ENCODE measurements at regions not wholly inside any gene's neighbourhood (a gene's known extent, or its start where the extent isn't known, plus 50 kb on each side); places are given as distances from the start of the nearest gene placed in this dataset.

DNA sequence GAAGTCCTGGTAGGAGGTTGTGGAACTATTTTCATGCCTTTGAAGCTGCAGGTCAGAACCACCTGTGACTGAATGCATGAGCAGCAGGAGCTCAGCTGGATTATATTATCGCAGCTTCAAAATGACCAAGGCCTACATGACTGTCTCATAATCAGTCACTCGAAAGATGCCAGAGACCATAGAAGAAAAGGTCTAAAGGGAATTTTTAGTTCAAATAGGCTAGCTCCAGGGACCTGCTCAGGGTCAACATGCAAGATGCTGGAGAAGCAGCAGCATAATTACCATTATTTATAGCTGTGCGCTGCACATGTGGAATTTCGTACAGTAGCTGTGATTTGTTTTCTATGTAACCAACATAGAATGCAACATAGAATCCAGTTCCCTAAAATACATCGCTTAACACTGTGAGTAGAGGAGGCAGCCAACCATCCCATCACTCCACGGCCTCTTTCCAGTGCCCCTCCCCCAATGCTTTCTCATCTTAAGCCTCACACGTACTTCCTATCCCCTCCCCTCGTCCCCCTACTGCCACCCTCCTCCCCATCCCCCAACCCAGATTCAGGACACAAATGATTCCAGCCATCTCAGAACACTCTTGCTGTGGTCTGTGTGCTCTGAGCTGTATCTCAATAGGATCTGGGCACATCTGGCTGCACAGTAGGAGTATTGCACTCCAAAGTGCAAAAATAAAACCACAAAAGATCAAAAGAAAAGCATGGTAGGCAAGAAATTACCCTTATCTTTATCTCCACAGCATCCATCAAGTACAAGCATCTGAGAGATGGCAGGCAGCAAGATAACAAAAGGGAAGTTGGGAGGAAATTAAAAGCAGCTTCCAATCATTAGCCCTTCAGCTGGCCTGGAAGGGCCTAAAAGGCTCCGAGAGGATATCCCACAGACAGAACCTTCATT is 352.8 kb upstream of the SEMA6D start:
- DNase-seq (ENCODE audit: low read depth) = no peak

DNA sequence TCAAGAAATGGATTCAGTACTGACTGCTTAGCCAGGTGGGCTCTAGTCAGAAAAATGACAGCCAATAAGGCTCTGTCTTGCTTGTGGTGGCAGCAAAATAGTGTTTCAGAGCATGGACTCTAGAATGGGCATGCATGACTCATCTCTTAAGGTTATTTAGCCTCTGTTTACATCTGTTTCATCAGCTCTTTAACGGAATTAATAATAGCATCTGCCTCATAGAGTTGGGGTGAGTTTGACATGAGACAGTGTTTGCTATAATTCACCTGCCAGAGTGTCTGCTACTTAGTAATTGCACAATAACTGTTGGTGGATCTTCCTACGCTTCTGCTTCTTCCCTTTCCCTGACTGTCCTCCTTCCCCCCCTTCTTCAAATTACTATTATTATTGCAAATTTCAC is 350.4 kb upstream of the SEMA6D start:
- DNase-seq (ENCODE audit: low read depth) = no peak

DNA sequence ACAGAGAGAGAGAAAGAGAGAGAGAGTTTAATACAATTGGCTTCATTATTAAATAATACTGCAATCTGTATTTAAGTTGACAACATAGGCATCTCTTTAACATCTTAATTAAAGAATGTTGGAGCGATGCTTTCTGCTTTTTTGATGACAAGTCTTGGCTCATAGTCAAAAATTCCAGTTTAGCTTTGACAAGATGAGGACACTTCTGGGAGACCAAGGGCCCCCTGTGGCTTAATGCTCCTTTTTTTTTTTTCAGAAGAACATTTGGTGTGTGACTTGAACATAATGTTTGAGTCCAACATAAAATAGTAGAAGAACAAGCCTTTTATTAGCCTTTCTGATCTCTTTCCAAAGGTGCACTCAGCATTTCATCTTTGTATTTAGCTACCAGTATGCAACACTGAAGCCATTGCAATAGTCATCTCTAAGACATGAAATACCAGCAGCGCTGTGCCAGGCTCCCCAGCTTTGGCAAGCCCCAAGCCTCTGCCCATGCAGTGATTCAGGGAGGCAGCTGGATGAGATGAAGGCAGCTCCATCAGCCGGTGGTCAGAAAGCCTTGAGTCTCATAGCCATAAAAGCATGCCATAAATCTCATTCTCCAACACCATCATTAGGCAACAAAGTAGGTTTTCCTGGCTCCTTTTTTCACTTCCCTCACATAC is 349.4 kb upstream of the SEMA6D start:
- no peak for DNase-seq (ENCODE audit: low read depth)

DNA sequence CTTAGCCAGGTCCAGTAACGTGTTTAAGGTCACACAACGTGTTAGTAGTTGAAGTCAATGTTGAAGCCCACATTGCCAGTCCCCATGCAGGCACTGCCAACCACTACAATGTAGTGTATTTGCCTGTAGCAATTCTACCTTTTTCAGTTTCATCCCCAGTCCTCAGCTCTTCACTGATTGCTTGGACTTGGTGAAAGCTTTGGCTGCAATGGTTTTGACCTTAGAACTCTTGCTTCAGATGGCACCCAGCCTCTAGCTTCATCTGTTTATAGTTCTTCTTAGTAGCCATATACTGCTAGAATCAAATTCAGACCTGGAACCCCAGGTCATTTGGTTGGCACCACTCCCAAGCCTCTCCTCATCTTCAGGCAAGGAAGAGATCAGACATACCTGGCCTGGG is 345.4 kb upstream of the SEMA6D start:
- no peak for DNase-seq (ENCODE audit: low read depth)

DNA sequence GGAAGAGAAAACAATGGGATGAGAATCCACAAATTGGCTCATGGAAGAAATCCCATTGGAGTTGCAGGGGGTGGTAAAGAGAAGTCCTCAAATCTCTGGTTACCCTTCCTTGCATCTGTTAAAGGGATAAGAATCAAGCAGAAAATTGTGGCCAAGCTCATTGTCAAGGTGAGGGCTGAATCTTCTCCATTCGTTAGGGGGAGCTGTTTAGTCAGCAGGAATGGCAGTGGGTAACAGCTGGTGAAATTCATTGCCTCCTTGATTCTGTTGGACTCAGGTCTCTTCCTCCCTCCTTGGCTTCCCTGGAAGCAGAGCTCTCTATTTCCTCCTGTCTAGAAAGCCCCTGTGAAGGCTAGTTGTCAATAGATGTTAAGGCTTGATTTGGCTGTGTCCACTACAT is 343.1 kb upstream of the SEMA6D start:
- DNase-seq (ENCODE audit: low read depth) = no peak

DNA sequence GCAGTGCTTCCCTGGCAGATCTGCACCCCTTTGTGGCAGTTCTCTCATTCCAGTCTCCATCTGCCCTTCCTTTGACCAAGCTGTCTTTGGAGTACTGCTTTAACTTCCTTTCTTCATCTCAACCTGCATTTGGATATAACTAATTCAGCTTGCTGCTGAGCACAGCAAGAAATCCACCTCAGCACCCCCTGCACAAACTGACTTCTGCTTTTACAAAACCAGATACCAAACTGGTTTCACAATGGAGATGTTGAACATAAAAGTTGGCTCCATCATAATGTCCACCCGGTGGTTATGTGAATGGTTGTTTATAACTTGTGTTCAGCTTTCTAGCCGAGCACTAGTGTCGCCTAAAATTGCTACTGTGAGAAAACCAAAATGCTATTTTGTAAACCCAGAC is 341.1 kb upstream of the SEMA6D start:
- DNase-seq (ENCODE audit: low read depth) = no peak

DNA sequence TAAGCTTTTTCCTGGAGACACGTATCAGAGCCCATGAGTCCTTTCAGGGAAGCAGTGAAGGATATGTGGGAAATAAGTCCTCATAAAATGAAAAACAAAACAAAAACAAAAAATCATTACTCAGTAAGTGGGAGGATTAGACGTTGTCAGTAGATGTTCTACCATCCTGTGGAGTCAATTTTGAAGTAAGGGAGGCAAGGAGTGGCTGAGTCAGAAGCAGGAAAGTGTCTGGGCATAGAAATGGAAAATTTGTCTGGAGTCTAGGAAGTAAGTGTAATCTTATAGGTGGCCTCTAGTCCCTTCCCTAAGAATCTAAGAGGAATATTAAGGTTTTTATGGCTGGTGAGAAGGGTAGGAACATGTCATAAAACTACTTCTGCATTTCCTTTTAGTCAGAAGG is 339.8 kb upstream of the SEMA6D start:
- DNase-seq (ENCODE audit: low read depth) = no peak

DNA sequence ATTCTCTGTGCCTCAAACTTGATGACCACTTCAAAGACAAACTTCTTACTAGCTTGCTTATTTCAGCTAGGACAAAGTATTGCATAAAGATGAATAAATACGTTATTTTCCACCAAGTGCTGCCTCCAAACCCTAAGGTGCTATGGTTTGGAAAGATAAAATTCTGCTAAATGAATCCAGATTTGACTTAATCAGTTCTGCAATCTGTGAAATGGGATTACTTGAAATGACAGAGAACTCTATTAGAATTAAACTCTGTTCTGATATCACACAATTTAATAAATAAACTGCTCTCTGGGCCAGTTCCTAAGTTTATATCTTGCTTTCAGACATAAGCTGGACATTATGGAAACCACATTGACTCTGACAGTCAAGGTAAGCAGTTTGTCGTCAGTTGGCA is 338.8 kb upstream of the SEMA6D start:
- DNase-seq (ENCODE audit: low read depth) = no peak

DNA sequence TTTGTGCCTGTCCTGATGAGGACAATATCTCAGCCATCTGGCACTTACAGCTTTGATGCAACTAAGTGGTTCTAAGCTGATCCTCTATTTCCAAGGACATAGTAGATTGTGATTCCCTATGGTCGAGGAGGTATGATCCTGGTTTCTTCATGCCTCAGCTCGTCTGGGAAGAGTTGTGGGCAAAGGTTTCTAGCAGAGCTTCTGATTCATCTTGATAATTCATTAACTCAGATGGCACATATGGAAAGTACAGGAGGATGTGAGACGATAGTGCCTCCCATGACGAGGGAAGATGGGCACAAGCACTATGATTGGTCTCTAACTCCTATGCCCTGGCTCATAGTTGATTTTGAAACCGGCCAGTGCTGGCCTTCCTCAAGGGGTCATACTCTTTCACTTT is 334.2 kb upstream of the SEMA6D start:
- no peak for DNase-seq (ENCODE audit: low read depth)

DNA sequence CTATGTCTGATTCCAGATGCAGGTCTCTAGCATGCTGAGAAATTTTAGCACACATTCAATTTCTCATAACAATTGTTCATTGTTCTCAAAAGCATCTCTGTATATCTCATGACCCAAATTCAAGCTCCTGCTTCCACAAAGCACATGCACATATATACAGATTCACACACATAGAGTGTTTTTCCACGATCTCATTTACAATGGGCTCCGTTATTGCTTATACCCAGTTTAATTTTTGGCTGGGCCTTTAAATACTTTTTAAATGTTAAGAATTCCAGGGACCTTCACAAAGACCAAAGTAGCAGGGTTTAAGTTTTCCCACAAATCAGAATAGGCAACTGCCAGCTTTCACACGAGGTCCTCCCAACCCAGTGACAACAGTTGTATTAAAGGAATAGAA is 333.5 kb upstream of the SEMA6D start:
- no peak for DNase-seq (ENCODE audit: low read depth)

DNA sequence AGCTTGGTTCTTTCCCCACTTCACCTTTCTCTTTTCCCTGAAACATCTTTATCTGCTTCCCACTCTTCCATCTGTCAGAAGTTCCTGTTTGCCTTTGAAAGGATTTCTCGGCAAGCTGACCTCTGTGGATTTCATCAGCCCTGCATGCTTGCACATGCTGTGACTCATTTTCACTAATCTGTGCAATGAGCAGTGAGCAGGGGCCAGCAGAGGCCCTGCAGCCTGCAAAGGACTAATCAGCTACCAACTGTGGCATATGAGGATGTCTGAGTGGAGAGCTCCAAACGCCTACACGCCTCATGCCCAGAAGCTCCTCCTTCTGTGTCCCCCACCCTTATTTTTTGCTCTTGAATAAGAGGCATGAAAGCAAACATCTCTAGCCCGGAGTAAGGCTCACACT is 333.0 kb upstream of the SEMA6D start:
- no peak for DNase-seq (ENCODE audit: low read depth)

DNA sequence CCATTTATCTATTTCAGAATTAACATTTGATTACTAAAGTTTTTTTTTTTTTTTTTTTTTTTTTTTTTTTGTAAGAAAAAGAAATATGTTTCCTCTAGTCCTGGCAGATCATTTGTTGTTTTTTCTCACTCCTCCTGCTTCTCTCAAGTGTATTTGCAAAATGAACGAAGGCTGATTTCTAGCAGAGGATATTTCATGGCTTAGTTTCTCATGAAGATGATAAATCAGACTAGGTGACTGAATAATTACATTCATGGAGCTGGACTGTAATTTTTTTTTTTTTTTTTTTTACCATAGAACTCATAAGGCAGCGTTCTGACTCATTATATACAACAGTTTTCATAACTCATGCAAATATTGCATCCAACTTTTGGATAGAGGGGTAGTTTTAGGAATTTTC is 332.5 kb upstream of the SEMA6D start:
- no peak for DNase-seq (ENCODE audit: low read depth)

DNA sequence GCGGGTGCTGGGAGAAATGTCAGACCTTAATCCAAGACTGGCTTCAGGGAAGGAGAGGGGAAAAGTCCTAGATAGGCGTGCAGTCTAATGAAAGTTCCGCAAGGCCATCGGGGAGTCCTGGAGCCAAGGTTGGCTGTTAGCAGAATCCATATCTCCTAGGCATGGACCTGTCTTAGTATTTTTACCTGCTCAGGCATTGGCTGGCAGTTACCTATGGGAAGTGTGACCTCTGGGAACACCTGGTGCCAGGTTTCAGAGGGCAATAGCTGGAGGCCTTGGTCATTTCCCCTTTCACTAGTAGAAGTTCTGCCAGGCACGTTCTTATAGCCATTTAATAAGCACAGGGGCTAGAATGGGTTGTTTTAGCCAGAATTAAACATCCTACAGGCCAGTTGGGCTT is 330.8 kb upstream of the SEMA6D start:
- no peak for DNase-seq (ENCODE audit: low read depth)

DNA sequence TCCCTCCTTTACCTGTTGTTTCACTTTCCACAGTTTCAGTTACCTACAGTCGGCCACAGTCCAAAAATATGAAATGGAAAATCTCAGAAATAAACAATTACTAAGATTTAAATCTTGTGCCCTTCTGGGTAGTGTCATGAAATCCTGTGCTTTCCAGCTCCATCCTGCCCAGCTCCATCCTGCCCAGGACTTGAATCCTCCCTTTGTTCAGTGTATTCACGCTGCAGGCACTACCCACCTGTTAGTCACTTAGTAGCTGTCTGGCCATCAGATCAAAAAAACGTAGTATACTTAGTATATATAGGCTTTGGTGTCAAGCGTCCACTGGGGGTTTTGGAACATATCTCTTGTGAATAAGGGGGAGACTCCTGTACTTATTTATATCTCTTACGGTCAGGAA is 329.0 kb upstream of the SEMA6D start:
- no peak for DNase-seq (ENCODE audit: low read depth)

DNA sequence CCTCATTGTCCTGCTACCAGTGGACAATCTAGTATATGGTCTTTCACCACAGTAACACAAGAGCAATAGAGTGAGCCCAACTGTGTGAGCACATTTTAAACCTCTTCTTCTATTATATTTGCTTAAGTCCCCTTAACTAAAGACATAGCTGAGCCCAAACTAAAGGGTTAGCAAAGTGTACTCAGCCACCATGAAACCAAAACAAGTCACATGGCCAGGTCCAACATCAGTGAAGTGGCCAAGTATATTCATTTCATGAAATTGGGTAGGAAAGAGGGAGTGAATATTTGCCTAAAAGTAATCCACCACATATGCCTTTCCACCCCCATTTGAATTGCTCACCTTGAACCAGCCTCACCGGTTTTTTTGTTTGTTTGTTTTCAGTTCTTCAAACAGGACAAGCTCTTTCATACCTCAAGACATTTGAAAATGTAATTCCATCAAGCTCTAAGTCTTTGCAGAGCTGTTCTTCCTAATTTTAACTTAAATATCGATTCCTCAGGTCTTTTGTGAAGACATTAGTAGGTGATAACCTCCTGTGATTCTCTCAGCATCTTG is 327.0 kb upstream of the SEMA6D start:
- DNase-seq (ENCODE audit: low read depth) = no peak

DNA sequence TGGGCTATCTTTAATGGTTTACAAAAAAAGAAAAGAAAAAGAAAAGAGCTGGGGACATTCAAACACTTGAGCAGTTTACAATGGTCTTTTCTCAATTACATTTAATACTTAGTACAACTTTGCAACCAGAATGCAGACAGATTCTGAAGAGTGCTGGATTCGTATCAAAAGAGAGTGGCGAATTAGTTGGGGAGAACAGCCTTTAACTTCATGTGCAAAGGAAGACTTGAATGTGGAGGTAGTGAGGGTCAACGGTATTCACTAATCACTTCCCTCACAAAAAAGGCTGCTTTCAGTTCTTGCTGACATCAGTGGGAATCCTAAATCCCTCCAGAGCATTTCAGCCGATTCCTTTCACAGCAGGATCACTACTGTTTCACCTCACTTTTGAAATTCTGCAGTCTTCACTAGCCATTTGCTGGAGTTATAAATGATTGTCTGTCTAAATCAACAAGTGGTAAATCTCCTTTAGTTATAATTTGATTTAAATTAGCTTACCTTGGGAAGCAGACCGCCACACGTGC is 323.0 kb upstream of the SEMA6D start:
- no peak for DNase-seq (ENCODE audit: low read depth)

DNA sequence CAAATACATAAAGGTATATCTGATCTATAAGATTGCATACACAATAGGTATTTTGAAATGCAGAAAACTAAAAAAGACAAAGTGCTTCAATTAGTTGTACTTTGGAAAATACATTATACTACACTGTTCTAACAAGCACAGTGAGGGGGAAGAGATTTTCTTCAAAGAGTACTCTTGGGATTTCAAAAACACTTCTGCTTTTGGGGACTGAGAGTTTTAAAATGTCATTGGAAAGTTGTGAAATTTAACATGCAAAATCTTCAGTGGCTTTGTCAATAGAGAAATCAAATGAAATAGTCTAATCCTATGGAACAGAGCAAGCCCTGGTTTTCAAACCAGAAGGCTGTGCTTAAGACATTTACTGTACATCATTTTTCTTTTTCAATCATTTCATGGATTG is 322.2 kb upstream of the SEMA6D start:
- DNase-seq (ENCODE audit: low read depth) = no peak

DNA sequence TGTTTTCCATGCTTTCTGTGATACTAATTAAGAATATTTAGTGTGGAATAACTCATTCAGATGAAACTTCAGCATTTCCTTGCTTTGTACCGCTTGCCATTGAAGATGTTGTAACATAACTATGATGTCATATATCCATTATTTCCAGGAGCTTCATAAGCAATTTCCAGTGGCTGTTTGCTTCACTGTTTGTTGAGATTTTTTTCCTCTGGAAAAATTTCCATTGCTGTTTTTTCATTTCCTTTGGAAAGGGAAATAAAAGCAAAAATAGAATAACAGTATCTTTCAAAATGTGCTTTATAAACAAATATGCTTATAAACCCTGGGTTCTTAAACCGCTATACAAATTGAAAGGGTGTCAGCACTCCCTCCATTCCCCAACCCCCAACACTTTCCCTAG is 319.6 kb upstream of the SEMA6D start:
- DNase-seq (ENCODE audit: low read depth) = no peak

DNA sequence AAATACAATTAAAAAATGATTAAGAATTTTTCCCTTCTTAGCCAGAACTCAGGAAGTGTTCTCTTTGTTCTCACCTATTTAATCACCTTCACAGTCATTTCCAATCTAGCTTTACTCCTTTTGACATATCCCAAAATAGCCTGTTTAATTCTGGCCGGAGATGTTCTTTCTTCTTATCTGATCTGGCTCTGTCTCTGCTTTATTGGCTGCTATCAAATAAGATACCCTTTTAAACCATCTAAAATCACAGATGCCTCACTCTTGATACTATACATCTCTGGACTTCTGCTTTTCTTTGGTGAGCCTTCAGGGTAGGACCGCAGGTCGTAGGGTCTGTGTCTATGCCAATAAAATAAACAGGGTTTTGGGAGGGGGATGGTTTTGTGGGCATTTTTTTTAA is 319.2 kb upstream of the SEMA6D start:
- DNase-seq (ENCODE audit: low read depth) = no peak

DNA sequence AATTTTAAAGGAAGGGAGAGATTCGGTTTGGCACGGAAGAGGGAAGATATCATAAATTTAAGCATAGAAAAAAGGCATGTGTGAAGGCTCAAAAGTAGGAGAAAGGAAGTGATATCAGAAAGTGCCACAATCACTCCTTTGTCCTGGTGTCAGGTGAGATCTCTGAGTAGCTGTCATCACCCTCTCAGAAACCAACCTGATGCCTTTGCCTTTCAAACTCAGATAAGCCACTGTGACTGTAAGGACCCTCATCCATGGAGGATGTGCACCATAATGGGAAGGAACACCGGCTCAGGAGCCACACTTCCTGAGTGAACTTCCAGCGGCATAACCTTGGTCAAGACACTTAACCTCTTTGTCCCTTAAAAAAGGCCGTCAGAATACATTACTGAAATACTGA is 318.7 kb upstream of the SEMA6D start:
- no peak for DNase-seq (ENCODE audit: low read depth)

DNA sequence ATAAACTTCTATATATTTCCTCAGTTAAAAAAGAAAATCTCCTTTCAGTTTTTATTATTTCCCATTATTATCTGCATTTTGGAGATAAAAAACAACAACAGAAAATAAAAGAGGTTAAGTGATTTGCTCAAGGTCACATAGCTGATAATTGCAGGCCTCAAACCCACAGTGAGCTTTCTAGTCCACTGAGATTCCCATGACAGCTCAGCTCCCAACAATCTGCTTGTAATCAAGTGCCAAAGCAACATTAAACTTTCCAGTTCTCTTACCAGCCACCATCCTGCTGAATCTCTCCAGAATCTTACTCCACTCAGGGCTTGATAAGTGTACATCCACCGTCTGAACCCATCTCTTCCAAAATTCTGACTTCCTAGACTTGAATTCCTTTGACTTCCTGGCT is 318.2 kb upstream of the SEMA6D start:
- DNase-seq (ENCODE audit: low read depth) = no peak

DNA sequence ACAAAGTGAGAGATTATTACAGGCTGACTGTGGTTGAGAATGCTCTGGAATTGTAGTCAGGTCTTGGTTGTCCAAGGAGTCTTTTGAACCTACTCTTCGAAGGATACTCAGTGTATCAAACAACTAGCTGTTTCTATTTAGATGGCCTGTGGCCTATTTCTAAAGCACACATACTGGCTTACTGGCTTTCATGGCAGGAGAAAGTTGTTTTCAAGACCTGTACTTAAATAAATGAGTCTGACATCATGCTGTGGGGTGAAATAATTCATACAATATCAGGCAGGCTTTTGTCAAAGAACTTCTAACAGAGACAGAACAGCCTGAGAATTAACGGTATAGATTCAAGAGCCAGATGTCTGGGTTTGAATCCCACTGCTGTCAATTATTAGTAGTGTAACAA is 316.7 kb upstream of the SEMA6D start:
- DNase-seq (ENCODE audit: low read depth) = no peak

DNA sequence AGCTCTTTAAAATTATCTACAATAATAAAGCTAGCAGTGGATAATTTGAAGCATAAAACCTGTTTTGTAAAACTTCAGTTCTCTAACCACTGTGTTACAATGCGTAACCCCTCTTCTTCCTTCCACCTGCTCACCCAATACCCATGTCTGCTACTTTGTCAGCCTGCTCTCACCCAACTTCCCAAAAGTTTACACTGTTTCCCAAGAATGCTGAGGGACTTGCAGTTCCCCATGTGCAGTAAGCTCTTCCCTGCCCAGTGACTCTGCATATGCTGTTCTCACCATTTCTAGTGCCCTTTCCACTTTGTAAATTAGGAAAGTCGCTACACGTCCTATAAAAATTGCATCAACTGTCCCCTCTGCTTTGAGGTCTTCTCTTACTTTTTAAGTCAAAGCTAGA is 315.9 kb upstream of the SEMA6D start:
- DNase-seq (ENCODE audit: low read depth) = no peak
